Mesothelial cell of epicardium (in vitro differentiated cells): ENCODE measurements at regions not wholly inside any gene's neighbourhood (a gene's known extent, or its start where the extent isn't known, plus 50 kb on each side); places are given as distances from the start of the nearest gene placed in this dataset.

ENCODE experiments used
- DNase-seq, 2 experiments: peaks; one replicate each; pipeline ENCODE4 v3.0.0; 2021; ENCODE audit warnings: low spot score in 2 of 2; ENCODE audit not compliant: unreplicated experiment in 2 of 2
- H3K27ac Mint-ChIP-seq: 2 replicates; pipeline ENCODE4 v1.8.0; 2021; ENCODE audit warnings: mixed read lengths
- H3K27me3 Mint-ChIP-seq: 2 replicates; pipeline ENCODE4 v1.8.0; 2021; ENCODE audit warnings: low read depth, mixed read lengths
- H3K36me3 Mint-ChIP-seq: 2 replicates; pipeline ENCODE4 v1.8.0; 2021; ENCODE audit warnings: mixed read lengths
- H3K4me1 Mint-ChIP-seq: 2 replicates; pipeline ENCODE4 v1.8.0; 2021; ENCODE audit warnings: mixed read lengths
- H3K4me3 Mint-ChIP-seq: 2 replicates; pipeline ENCODE4 v1.8.0; 2021; ENCODE audit warnings: mild to moderate bottlenecking, moderate library complexity, mixed read lengths
- H3K9me3 Mint-ChIP-seq: 2 replicates; pipeline ENCODE4 v1.8.0; 2021; ENCODE audit warnings: mixed read lengths
- TF ChIP-seq, protein P1 (sequence below): fragments of 200-600 bp; sonication (generic); IDR thresholded peaks from one replicate; pipeline ENCODE4 v1.5.0; 2021; ENCODE audit warnings: antibody characterized with exemption; ENCODE audit not compliant: unreplicated experiment

GRCh38 chr1:177848577-177848976, 121.3 kb downstream of the SEC16B start:
- no peaks in the 10 kb centered on the region for H3K9me3 Mint-ChIP-seq
- DNase-seq: no peak
- no peak overlapping the region for H3K4me3 Mint-ChIP-seq
- H3K36me3 Mint-ChIP-seq: no peaks in the 10 kb centered on the region
- peaks cover 34% of the 10 kb centered on the region for H3K27me3 Mint-ChIP-seq
- no peak overlapping the region for H3K27ac Mint-ChIP-seq
- TF ChIP-seq, protein P1, sequence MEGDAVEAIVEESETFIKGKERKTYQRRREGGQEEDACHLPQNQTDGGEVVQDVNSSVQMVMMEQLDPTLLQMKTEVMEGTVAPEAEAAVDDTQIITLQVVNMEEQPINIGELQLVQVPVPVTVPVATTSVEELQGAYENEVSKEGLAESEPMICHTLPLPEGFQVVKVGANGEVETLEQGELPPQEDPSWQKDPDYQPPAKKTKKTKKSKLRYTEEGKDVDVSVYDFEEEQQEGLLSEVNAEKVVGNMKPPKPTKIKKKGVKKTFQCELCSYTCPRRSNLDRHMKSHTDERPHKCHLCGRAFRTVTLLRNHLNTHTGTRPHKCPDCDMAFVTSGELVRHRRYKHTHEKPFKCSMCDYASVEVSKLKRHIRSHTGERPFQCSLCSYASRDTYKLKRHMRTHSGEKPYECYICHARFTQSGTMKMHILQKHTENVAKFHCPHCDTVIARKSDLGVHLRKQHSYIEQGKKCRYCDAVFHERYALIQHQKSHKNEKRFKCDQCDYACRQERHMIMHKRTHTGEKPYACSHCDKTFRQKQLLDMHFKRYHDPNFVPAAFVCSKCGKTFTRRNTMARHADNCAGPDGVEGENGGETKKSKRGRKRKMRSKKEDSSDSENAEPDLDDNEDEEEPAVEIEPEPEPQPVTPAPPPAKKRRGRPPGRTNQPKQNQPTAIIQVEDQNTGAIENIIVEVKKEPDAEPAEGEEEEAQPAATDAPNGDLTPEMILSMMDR: no peak
- peaks cover 5% of the 10 kb centered on the region for H3K4me1 Mint-ChIP-seq

DNA sequence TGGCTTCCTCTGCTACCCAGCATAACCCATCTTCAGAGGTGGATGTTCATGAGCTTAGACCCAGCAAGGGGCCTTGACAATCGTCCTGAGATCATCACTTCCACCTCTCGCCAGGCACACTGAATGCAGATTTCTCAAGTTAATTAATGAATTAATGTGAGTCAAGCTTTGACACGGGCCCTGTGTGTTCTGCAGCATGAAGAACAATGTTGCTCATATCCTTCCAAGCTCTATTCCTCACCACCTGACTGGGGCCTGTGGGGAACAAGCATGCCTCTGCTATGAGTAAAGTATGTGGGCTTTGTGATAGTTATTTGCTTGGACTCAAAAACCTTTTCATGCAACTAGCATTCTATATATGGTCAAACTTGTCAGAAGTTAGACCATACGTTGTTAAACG, 122.0 kb downstream of the SEC16B start:
- H3K4me3 Mint-ChIP-seq: no peak overlapping the region
- TF ChIP-seq, protein P1: no peak
- H3K9me3 Mint-ChIP-seq: peaks cover 3% of the 10 kb centered on the region
- peaks cover 5% of the 10 kb centered on the region for H3K4me1 Mint-ChIP-seq
- no peak for DNase-seq
- peaks cover 32% of the 10 kb centered on the region for H3K27me3 Mint-ChIP-seq
- H3K36me3 Mint-ChIP-seq: no peaks in the 10 kb centered on the region
- no peak overlapping the region for H3K27ac Mint-ChIP-seq

DNA sequence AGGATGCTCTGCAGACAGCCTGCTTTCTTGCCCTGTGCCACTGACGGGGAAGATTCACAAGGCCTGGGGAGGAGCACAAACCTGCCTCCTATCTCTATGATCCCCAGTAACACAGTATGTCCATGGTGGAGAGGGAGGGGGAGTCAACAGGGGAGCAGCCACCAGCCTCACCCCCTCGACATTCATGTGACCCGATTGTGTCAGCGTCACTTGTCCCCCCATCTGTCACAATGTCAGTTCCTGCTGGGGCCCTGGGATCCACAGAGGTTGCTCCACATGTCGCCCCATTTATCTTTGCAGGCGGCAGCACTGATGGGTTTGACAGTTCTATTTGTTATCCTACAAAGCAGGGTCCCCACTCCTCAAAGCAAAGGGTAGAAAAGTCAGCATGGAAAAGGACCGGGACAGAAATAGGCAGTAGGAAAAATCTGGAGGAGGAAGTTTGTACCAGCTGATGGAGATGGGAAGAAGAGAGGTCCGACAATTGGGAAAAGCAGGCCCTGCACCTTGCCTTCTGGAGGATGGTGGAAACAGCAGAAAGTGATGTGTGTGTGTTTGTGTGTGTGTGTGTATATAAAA, 130.9 kb downstream of the SEC16B start:
- no peaks in the 10 kb centered on the region for H3K4me1 Mint-ChIP-seq
- H3K36me3 Mint-ChIP-seq: no peaks in the 10 kb centered on the region
- no peak for DNase-seq
- no peak overlapping the region for H3K4me3 Mint-ChIP-seq
- TF ChIP-seq, protein P1: no peak
- peaks cover 54% of the 10 kb centered on the region for H3K27me3 Mint-ChIP-seq
- H3K27ac Mint-ChIP-seq: no peak overlapping the region
- peaks cover 3% of the 10 kb centered on the region for H3K9me3 Mint-ChIP-seq

- peaks cover 4% of the 10 kb centered on the region for H3K9me3 Mint-ChIP-seq
- H3K27ac Mint-ChIP-seq: no peak overlapping the region
- no peak for DNase-seq
- peaks cover 46% of the 10 kb centered on the region for H3K27me3 Mint-ChIP-seq
- no peaks in the 10 kb centered on the region for H3K4me1 Mint-ChIP-seq
- H3K36me3 Mint-ChIP-seq: no peaks in the 10 kb centered on the region
- TF ChIP-seq, protein P1: no peak
- no peak overlapping the region for H3K4me3 Mint-ChIP-seq
Measured at GRCh38 chr1:177833631-177834030, 136.2 kb downstream of the SEC16B start.

DNA sequence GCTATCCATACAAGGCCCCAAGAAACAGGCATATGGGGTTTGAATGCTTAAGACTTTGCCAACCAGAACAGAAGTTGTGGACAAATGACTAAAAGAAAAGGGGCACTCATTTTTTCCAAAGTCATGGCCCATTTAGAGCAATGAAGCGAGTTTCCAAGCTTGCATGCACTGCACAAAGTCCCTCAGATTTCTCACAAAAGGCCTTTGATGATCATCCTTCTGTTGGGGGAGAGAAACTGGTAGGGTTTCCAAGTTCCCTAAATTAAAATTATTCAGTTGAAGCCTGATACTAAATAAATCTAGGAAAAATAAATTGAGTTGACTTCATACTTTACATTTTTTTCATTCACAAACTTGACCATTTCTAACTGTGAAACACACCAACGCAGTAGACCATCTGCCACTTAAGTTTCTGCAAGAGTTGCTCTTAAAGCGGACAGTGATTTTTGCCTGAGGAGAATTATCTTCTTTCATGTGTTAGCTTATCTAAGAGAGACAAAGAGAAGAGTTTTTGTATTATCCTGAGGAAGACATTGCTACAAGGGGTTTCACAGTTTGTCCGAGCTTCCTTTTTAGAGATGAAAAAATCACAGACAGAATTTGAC, 139.2 kb downstream of the SEC16B start:
- peaks cover 4% of the 10 kb centered on the region for H3K9me3 Mint-ChIP-seq
- H3K27me3 Mint-ChIP-seq: peaks cover 30% of the 10 kb centered on the region
- DNase-seq: no peak
- no peaks in the 10 kb centered on the region for H3K36me3 Mint-ChIP-seq
- H3K27ac Mint-ChIP-seq: no peak overlapping the region
- TF ChIP-seq, protein P1: no peak
- no peaks in the 10 kb centered on the region for H3K4me1 Mint-ChIP-seq
- H3K4me3 Mint-ChIP-seq: no peak overlapping the region
